Suprapubic skin (tissue), 4 donors: ENCODE measurements at regions not wholly inside any gene's neighbourhood (a gene's known extent, or its start where the extent isn't known, plus 50 kb on each side); places are given as distances from the start of the nearest gene placed in this dataset.
"Not testable (repeated sequence)": the region's sequence is repeated elsewhere in the genome, so short reads cannot be mapped to it uniquely, and the experiment has no call there.

Experiments used
- POLR2A ChIP-seq, 2 donors: fragments of 450-650 bp; IDR thresholded peaks; one replicate each; pipeline ENCODE4 v1.6.1; 2017; ENCODE audit warnings: antibody characterized with exemption in 2 of 2, mild to moderate bottlenecking in 2 of 2, moderate library complexity in 2 of 2
- POLR2AphosphoS5 ChIP-seq, 3 donors: sonication (generic); formaldehyde crosslinking; IDR thresholded peaks; one replicate each; pipeline ENCODE4 v1.6.1; 2017; ENCODE audit warnings: antibody characterized with exemption in 3 of 3
- TF ChIP-seq, protein P1 (sequence below), 2 donors: fragments of 200-600 bp in 1 of 2; fragments of 450-650 bp in 1 of 2; sonication (generic) in 1 of 2; IDR thresholded peaks; one replicate each; pipeline ENCODE4 v1.5.1; 2016 to 2019; ENCODE audit warnings: antibody characterized with exemption in 2 of 2, mild to moderate bottlenecking in 1 of 2, moderate library complexity in 1 of 2

DNA sequence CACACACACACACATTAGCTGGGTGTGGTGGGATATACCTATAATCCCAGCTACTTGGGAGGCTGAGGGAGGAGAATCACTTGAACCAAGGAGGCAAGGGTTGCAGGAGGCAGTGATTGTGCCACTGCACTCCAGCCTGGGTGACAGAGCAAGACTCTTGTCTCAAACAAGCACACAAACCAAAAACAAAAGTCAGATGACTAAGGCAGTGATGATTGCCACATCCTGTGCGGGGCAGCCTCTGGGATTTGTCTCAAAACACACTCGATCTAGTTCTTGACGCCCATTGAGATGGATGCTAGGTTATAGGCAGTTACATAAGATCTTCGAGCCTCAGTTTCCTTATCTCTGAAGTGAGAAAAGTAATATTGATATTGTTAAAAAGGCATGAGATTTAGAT lies 57.8 kb upstream of the NBPF8 start:
- TF ChIP-seq, protein P1, sequence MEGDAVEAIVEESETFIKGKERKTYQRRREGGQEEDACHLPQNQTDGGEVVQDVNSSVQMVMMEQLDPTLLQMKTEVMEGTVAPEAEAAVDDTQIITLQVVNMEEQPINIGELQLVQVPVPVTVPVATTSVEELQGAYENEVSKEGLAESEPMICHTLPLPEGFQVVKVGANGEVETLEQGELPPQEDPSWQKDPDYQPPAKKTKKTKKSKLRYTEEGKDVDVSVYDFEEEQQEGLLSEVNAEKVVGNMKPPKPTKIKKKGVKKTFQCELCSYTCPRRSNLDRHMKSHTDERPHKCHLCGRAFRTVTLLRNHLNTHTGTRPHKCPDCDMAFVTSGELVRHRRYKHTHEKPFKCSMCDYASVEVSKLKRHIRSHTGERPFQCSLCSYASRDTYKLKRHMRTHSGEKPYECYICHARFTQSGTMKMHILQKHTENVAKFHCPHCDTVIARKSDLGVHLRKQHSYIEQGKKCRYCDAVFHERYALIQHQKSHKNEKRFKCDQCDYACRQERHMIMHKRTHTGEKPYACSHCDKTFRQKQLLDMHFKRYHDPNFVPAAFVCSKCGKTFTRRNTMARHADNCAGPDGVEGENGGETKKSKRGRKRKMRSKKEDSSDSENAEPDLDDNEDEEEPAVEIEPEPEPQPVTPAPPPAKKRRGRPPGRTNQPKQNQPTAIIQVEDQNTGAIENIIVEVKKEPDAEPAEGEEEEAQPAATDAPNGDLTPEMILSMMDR (IDR thresholded peaks at IDR 0.05) = not testable (repeated sequence)
- not testable (repeated sequence) for TF ChIP-seq POLR2AphosphoS5, POLR2A (IDR thresholded peaks at IDR 0.05)
